Neural cell (in vitro differentiated cells): ENCODE measurements at regions not wholly inside any gene's neighbourhood (a gene's known extent, or its start where the extent isn't known, plus 50 kb on each side); places are given as distances from the start of the nearest gene placed in this dataset.

ENCODE experiments used
- H2AFZ ChIP-seq: fragments of 200-600, 300-800 bp; sonication (generic), shearing (Covaris generic); 2 replicates; pipeline ENCODE4 v1.6.0; 2014; ENCODE audit warnings: low read depth, mild to moderate bottlenecking, antibody characterized with exemption, low read length, moderate library complexity
- H3F3A ChIP-seq: fragments of 200-600 bp; shearing (Covaris generic); 2 replicates; pipeline ENCODE4 v1.6.1; 2016; ENCODE audit warnings: mild to moderate bottlenecking, moderate library complexity, mixed read lengths, antibody characterized with exemption, low read length; ENCODE audit not compliant: insufficient read depth, poor library complexity, severe bottlenecking
- H3K27ac ChIP-seq: fragments of 200-600, 300-800 bp; sonication (generic), shearing (Covaris generic); 2 replicates; pipeline ENCODE4 v1.5.1; 2014; ENCODE audit warnings: mild to moderate bottlenecking, low read length, moderate library complexity
- H3K27me3 ChIP-seq: fragments of 300-800, 200-600 bp; sonication (generic), shearing (Covaris generic); 2 replicates; pipeline ENCODE4 v1.6.0; 2014; ENCODE audit warnings: mild to moderate bottlenecking, low read depth, low read length, moderate library complexity; ENCODE audit not compliant: insufficient read depth
- H3K36me3 ChIP-seq: fragments of 300-800, 200-600 bp; sonication (generic), shearing (Covaris generic); 2 replicates; pipeline ENCODE4 v1.5.1; 2014; ENCODE audit warnings: mild to moderate bottlenecking, antibody characterized with exemption, low read length, moderate library complexity; ENCODE audit not compliant: insufficient read depth
- H3K4me2 ChIP-seq: fragments of 300-800, 200-600 bp; sonication (generic), shearing (Covaris generic); 2 replicates; pipeline ENCODE4 v1.6.0; 2014; ENCODE audit warnings: mild to moderate bottlenecking, low read length
- H3K4me3 ChIP-seq: fragments of 300-800, 200-600 bp; sonication (generic), shearing (Covaris generic); 2 replicates; pipeline ENCODE4 v1.5.1; 2014; ENCODE audit warnings: mild to moderate bottlenecking, low read length, moderate library complexity
- H3K79me2 ChIP-seq: fragments of 200-600 bp; shearing (Covaris generic); replicated peaks from 2 replicates; pipeline ENCODE4 v1.6.0; 2014; ENCODE audit warnings: mild to moderate bottlenecking, low read length, moderate library complexity; ENCODE audit not compliant: insufficient read depth
- H3K9ac ChIP-seq: fragments of 300-800, 200-600 bp; sonication (generic), shearing (Covaris generic); 2 replicates; pipeline ENCODE4 v1.6.1; 2016; ENCODE audit warnings: mild to moderate bottlenecking, low read length, mixed read lengths
- H3K9me2 ChIP-seq: fragments of 200-600 bp; shearing (Covaris generic); 2 replicates; pipeline ENCODE4 v1.6.1; 2016; ENCODE audit warnings: mild to moderate bottlenecking, low read length, mixed read lengths; ENCODE audit not compliant: insufficient read depth
- H3K9me3 ChIP-seq: fragments of 200-600, 300-800 bp; sonication (generic), shearing (Covaris generic); 2 replicates; pipeline ENCODE4 v1.6.1; 2016; ENCODE audit warnings: mild to moderate bottlenecking, mixed run types, low read length, moderate library complexity, mixed read lengths
- H4K20me1 ChIP-seq: fragments of 200-600 bp; shearing (Covaris generic); 2 replicates; pipeline ENCODE4 v1.6.1; 2016; ENCODE audit warnings: mild to moderate bottlenecking, mixed run types; ENCODE audit not compliant: insufficient read depth
- CTCF ChIP-seq: fragments of 450-650 bp; IDR thresholded peaks from 2 replicates; pipeline ENCODE4 v1.5.1; 2014; ENCODE audit warnings: antibody characterized with exemption, mild to moderate bottlenecking, moderate library complexity; ENCODE audit not compliant: poor library complexity, severe bottlenecking
- EP300 ChIP-seq: fragments of 450-650 bp; conservative IDR thresholded peaks from 2 replicates; pipeline ENCODE4 v1.6.1; 2014; ENCODE audit warnings: antibody characterized with exemption, mild to moderate bottlenecking, moderate library complexity; ENCODE audit not compliant: poor library complexity, severe bottlenecking
- EZH2 ChIP-seq: fragments of 200-600, 300-800 bp; shearing (Covaris generic), sonication (generic); IDR thresholded peaks from 2 replicates; pipeline ENCODE4 v1.6.1; 2014; ENCODE audit warnings: antibody characterized with exemption, low read length, borderline replicate concordance, mild to moderate bottlenecking; ENCODE audit not compliant: insufficient read depth, poor library complexity, severe bottlenecking
- MXI1 ChIP-seq: fragments of 450-650 bp; conservative IDR thresholded peaks from 2 replicates; pipeline ENCODE4 v1.6.1; 2014; ENCODE audit warnings: antibody characterized with exemption, mild to moderate bottlenecking; ENCODE audit not compliant: poor library complexity, severe bottlenecking
- POLR2AphosphoS5 ChIP-seq: IDR thresholded peaks from 2 replicates; pipeline ENCODE4 v1.6.1; 2012
- RAD21 ChIP-seq: fragments of 450-650 bp; conservative IDR thresholded peaks from 2 replicates; pipeline ENCODE4 v1.6.1; 2014; ENCODE audit warnings: antibody characterized with exemption, mild to moderate bottlenecking, moderate library complexity
- REST ChIP-seq: IDR thresholded peaks from 2 replicates; pipeline ENCODE4 v1.6.1; 2012; ENCODE audit warnings: borderline replicate concordance
- SMC3 ChIP-seq: fragments of 450-650 bp; conservative IDR thresholded peaks from 2 replicates; pipeline ENCODE4 v1.6.1; 2014; ENCODE audit warnings: antibody characterized with exemption, mild to moderate bottlenecking, moderate library complexity; ENCODE audit not compliant: poor library complexity
- TAF1 ChIP-seq: IDR thresholded peaks from 2 replicates; pipeline ENCODE4 v1.6.1; 2012; ENCODE audit warnings: low read depth

GRCh38 chr9:80554301-80554700, 982.5 kb downstream of the TLE4 start:
- Histone ChIP-seq H3K4me3 (no peak overlapping the region), H3K9me2 (no peaks in the 10 kb centered on the region), H4K20me1 (no peaks in the 10 kb centered on the region), H3F3A (no peaks in the 10 kb centered on the region), H3K79me2 (no peaks in the 10 kb centered on the region), H3K27ac (no peak overlapping the region), H2AFZ (no peak overlapping the region), H3K27me3 (no peaks in the 10 kb centered on the region), H3K9me3 (no peaks in the 10 kb centered on the region), H3K4me2 (no peak overlapping the region), H3K9ac (no peak overlapping the region), H3K36me3 (no peaks in the 10 kb centered on the region)
- no peak for TF ChIP-seq EP300
- no peak for TF ChIP-seq EZH2
- TF ChIP-seq TAF1 = no peak
- TF ChIP-seq SMC3 = no peak
- TF ChIP-seq CTCF = no peak
- TF ChIP-seq MXI1 = no peak
- TF ChIP-seq POLR2AphosphoS5 = no peak
- TF ChIP-seq RAD21 = no peak
- no peak for TF ChIP-seq REST

- no peaks in the 10 kb centered on the region for H3K79me2 ChIP-seq
- H3F3A ChIP-seq = no peaks in the 10 kb centered on the region
- no peaks in the 10 kb centered on the region for H3K36me3 ChIP-seq
- H2AFZ ChIP-seq = no peak overlapping the region
- no peak overlapping the region for H3K27ac ChIP-seq
- no peak overlapping the region for H3K4me3 ChIP-seq
- no peak overlapping the region for H3K9ac ChIP-seq
- H3K4me2 ChIP-seq = no peak overlapping the region
- no peaks in the 10 kb centered on the region for H4K20me1 ChIP-seq
- no peaks in the 10 kb centered on the region for H3K27me3 ChIP-seq
- no peaks in the 10 kb centered on the region for H3K9me3 ChIP-seq
- TF ChIP-seq SMC3 (no peak), REST (no peak), POLR2AphosphoS5 (no peak), TAF1 (no peak), EP300 (no peak), EZH2 (no peak), MXI1 (no peak), RAD21 (no peak), CTCF (no peak)
- H3K9me2 ChIP-seq = no peaks in the 10 kb centered on the region
Observed at GRCh38 chr9:80552931-80553330, 981.2 kb downstream of the TLE4 start.
